ENCODE measurements at regions not wholly inside any gene's neighbourhood (a gene's known extent, or its start where the extent isn't known, plus 50 kb on each side); places are given as distances from the start of the nearest gene placed in this dataset.

DNA sequence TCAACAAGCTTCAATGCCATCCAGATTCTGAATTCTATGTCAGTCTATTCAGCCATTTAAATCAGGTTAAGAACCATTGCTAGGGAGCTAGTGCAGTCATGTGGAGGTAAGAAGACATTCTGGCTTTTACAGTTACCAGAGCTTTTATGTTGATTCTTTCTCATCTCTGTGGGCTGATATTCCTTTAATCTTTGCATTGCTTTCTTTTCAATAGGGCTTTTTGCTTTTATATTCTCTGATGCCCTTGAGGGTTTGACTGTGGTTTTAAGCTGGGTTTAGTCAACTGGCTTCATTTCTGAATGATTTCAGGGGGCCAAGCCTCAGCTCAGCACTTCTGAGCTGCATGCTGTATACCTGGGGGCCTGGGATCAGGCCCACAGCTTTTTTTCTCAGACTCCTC lies 51.0 kb upstream of the GORAB start:
- no peak for FAIRE-seq
- Histone ChIP-seq H2AFZ (ENCODE audit: low read length) (no peak overlapping the region), H3K79me2 (ENCODE audit: control insufficient read depth in 1 of 2, insufficient read depth in 2 of 2, low read length in 2 of 2) (no peaks in the 10 kb centered on the region), H2BK20ac (ENCODE audit: low read length) (no peak overlapping the region; the same call in 1 of the 2 replicates), H3K18ac (ENCODE audit: extremely low read depth, low read length) (no peak overlapping the region), H2AK5ac (ENCODE audit: low read depth, low read length) (no peak overlapping the region), H3K23me2 (ENCODE audit: low read depth, low read length) (no peaks in the 10 kb centered on the region), H3K14ac (ENCODE audit: insufficient read length) (no peak overlapping the region), H2BK15ac (ENCODE audit: low read length) (no peak overlapping the region), H3K27me3 (replicated peaks in 1 of 4; ENCODE audit: control insufficient read depth in 3 of 4, extremely low read depth in 1 of 4, insufficient read depth in 3 of 4, low read length in 3 of 4) (no peaks in the 10 kb centered on the region), H3K4me3 (ENCODE audit: extremely low read depth in 1 of 4, insufficient read depth in 2 of 4, low read depth in 3 of 4, low read length in 4 of 4) (no peak overlapping the region), H3K4me2 (ENCODE audit: insufficient read depth in 1 of 2, low read depth in 2 of 2, low read length in 2 of 2) (no peak overlapping the region), H3K9me3 (ENCODE audit: insufficient read depth in 2 of 2, low read depth in 1 of 2, low read length in 1 of 2) (no peaks in the 10 kb centered on the region), H2BK12ac (ENCODE audit: low read depth, low read length) (no peak overlapping the region), H4K91ac (replicated peaks; ENCODE audit: insufficient read length, low read length) (no peak overlapping the region), H3K36me3 (ENCODE audit: control insufficient read depth in 2 of 4, insufficient read depth in 4 of 4, low read length in 3 of 4) (no peaks in the 10 kb centered on the region; a peak in 2 of 8 replicates), H3K23ac (ENCODE audit: insufficient read length) (no peak overlapping the region), H4K20me1 (replicated peaks in 1 of 2; ENCODE audit: control insufficient read depth in 1 of 2, insufficient read depth in 2 of 2, low read length in 2 of 2) (no peaks in the 10 kb centered on the region), H2BK120ac (replicated peaks; ENCODE audit: low read depth, low read length) (no peak overlapping the region), H3K79me1 (ENCODE audit: low read depth, low read length) (no peaks in the 10 kb centered on the region), H3K56ac (replicated peaks; ENCODE audit: insufficient read length, low read depth, low read length) (no peak overlapping the region), H3K4me1 (replicated peaks in 1 of 4; ENCODE audit: control insufficient read depth in 3 of 4, insufficient read depth in 4 of 4, low read length in 3 of 4) (no peaks in the 10 kb centered on the region), H3K27ac (ENCODE audit: low read depth, low read length) (no peak overlapping the region), H2BK5ac (ENCODE audit: low read depth, low read length) (no peak overlapping the region), H3K4ac (replicated peaks; ENCODE audit: insufficient read length, low read depth, low read length) (no peak overlapping the region), H3K9ac (replicated peaks in 1 of 4; ENCODE audit: extremely low read depth in 1 of 4, low read depth in 3 of 4, low read length in 3 of 4) (no peak overlapping the region), H4K8ac (ENCODE audit: extremely low read depth, insufficient read depth, low read length) (no peak overlapping the region; the same call in 1 of the 2 replicates), H4K5ac (ENCODE audit: insufficient read length, low read depth, low read length) (no peak overlapping the region)
- TF ChIP-seq ZNF274 (IDR thresholded peaks at IDR 0.05; ENCODE audit: borderline replicate concordance, extremely low read depth, low read length) (no peak), GABPA (IDR thresholded peaks at IDR 0.05; ENCODE audit: borderline replicate concordance, insufficient read depth, low read length) (no peak), KDM1A (IDR thresholded peaks at IDR 0.05; ENCODE audit: borderline replicate concordance, low read length) (no peak), PHF8 (conservative IDR thresholded peaks at IDR 0.05; ENCODE audit: low read depth, low read length) (no peak), SIX5 (IDR thresholded peaks at IDR 0.05; ENCODE audit: low read depth, low read length) (no peak), BACH1 (IDR thresholded peaks at IDR 0.05; ENCODE audit: low read length) (no peak), TAF1 (IDR thresholded peaks at IDR 0.05; ENCODE audit: low read depth, low read length) (no peak), SUZ12 (IDR thresholded peaks at IDR 0.05; ENCODE audit: low read length) (no peak), GTF2F1 (IDR thresholded peaks at IDR 0.05; ENCODE audit: borderline replicate concordance, low read depth, low read length) (no peak), SAP30 (IDR thresholded peaks at IDR 0.05; ENCODE audit: insufficient read depth, insufficient replicate concordance, low read length) (no peak), MAFK (IDR thresholded peaks at IDR 0.05; ENCODE audit: low read depth, low read length) (no peak)
- TF ChIP-seq, protein P1, sequence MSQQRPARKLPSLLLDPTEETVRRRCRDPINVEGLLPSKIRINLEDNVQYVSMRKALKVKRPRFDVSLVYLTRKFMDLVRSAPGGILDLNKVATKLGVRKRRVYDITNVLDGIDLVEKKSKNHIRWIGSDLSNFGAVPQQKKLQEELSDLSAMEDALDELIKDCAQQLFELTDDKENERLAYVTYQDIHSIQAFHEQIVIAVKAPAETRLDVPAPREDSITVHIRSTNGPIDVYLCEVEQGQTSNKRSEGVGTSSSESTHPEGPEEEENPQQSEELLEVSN (IDR thresholded peaks at IDR 0.05), result no peak
- ChIA-PET CTCF (ENCODE audit: partially characterized antibody) (interaction anchor here (1.1 to 1.7 kb wide), 4 partner anchors 10 to 499 kb away, joined by 3 to 5 read pairs (median 3); no protein-coding TSS in a partner anchor), POLR2A (ENCODE audit: partially characterized antibody) (interaction anchor here (0.7 kb wide), 1 partner anchor 53 kb away, joined by 3 read pairs; no protein-coding TSS in a partner anchor)
- no peak for DNase-seq (ENCODE audit: low read depth in 1 of 2, low spot score in 2 of 2)

Data from H1 (cell line).